ENCODE measurements at regions not wholly inside any gene's neighbourhood (a gene's known extent, or its start where the extent isn't known, plus 50 kb on each side); places are given as distances from the start of the nearest gene placed in this dataset.
"Not testable (repeated sequence)": the region's sequence is repeated elsewhere in the genome, so short reads cannot be mapped to it uniquely, and the experiment has no call there.

DNA sequence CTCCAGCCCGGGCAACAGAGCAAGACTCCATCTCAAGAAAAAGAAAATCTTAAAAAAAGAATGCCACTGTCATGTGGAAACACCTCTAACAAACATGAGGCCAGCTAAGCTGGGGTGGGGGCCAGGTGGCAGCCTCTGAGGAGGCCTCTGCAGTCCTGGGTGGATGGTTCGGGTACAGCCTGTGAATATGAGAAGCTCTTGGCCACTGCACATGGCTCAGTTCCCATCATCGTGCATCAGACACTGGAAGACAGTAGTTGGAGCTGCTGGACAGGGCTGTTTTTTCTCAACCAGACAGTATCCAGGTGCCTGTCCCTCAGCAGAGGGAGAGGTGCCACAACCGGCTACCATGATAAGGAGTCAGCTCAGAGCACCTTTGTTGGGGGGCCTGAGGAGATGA lies 67.9 kb upstream of the PLGLB2 start:
- DNase-seq (ENCODE audit: low read depth), result not testable (repeated sequence)

DNA sequence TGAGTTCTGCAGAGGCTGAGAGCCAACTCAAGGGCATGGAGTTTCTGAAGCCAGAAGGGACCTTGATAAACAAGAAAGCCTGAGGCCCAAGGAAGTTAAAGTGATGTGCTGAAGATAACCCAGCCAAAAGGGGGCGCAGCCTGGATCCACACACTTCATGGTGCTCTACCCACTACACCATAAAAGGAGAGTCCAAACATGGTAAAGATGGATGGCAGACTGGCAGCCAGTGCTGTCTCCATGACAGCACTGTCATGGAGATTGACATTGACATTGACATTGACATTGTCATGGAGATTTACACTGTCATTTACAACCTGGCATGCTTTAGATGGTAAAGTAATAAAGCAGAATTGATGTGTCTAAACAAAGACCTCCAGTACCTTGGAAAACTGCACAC lies 67.2 kb upstream of the PLGLB2 start:
- not testable (repeated sequence) for DNase-seq (ENCODE audit: low read depth)

- DNase-seq (ENCODE audit: low read depth), result not testable (repeated sequence)
These were observed 64.4 kb upstream of the PLGLB2 start for GRCh38 chr2:87683451-87683850.

- not testable (repeated sequence) for DNase-seq (ENCODE audit: low read depth)
These were observed 63.9 kb upstream of the PLGLB2 start for GRCh38 chr2:87683961-87684360.

- DNase-seq (ENCODE audit: low read depth), result not testable (repeated sequence)
These were observed 62.3 kb upstream of the PLGLB2 start for GRCh38 chr2:87685558-87685957.

DNA sequence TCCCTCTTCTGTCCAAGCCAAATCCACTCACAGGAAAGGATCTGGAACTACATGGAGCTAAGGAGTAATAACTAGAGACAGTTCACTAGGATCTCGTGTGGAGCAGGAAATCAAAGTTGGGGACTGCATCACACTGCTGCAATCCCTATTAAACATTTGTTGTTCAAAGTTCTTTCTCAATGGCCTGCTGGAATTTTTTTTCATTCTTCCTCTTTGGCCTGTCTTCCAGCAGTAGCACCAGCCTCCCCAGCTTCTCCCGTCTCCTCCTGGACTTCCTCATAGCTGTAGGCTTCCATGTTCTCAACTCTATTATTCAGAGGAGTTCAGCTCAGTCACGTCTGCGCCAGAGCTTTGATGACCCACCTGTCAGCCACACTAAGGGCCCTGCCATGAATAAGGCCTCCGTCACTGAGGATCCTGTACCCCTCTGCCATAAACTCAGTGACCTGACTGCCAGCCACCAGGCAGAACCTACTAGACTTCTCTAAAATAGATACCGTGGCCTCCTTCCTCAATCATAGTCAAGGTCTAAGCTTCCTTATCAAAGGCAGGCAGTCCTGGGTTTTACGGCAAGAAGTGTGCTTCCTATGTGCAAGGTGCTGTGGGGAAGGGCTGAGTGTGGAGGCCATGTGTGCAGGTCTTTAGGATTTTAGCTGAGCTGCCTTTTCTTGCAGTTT lies 60.9 kb upstream of the PLGLB2 start:
- not testable (repeated sequence) for DNase-seq (ENCODE audit: low read depth)

DNA sequence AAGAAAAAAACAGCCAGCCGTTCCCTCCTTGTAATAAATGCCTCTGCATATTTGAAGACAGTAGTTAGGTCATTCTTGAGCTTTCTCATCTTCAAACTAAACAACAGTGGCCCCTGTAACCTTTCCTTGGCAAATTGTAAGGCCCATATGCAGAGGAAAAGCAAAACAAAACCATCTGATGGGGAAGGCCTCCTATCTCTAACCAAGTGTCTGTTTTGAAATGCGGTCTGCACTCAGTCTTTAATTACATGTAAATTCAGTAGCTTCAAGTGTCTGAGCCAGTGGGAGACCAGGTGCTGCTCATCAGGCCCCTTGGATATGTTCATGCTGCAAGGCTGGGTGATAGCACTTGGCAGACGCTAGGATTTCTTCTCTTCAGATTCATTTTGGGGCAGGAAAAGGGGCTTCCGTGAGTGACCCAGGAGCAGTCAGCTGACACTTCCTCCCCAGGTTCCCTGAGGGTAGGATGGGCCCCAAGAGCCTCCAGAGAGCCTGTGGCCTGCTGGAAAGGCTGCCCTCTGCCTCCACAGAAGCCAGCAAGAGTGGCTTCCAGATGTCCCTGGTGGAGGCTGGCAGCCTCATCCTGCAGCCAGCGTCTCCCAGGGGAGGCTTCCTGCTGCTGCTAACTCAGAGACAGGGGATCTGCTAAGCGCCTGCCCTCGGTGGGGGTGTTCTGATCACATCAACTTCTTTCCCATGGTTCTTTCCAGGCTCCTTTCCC lies 60.2 kb upstream of the PLGLB2 start:
- not testable (repeated sequence) for DNase-seq (ENCODE audit: low read depth)

- DNase-seq (ENCODE audit: low read depth), result not testable (repeated sequence)
These were observed 55.8 kb upstream of the PLGLB2 start for GRCh38 chr2:87691899-87692592.

GRCh38 chr2:87692914-87693313 lies 55.0 kb upstream of the PLGLB2 start:
- not testable (repeated sequence) for DNase-seq (ENCODE audit: low read depth)

GRCh38 chr2:87693882-87694281 lies 54.0 kb upstream of the PLGLB2 start:
- DNase-seq (ENCODE audit: low read depth), result not testable (repeated sequence)

- not testable (repeated sequence) for DNase-seq (ENCODE audit: low read depth)
These were observed 52.1 kb upstream of the PLGLB2 start for GRCh38 chr2:87695596-87696323.
